SK-N-SH (cell line): ENCODE measurements at regions not wholly inside any gene's neighbourhood (a gene's known extent, or its start where the extent isn't known, plus 50 kb on each side); places are given as distances from the start of the nearest gene placed in this dataset.

Experiments
- CTCF ChIP-seq: fragments of 200-600 bp; sonication (generic); IDR thresholded peaks from 2 replicates; pipeline ENCODE4 v1.6.1; 2017; ENCODE audit warnings: antibody characterized with exemption, mild to moderate bottlenecking, moderate library complexity
- ELF1 ChIP-seq: IDR thresholded peaks from 2 replicates; pipeline ENCODE4 v1.4.0; 2012
- EP300 ChIP-seq, 2 experiments: IDR thresholded peaks; 2 replicates each; pipeline versions ENCODE4 v1.4.0 to v1.6.1; 2012; ENCODE audit warnings: borderline replicate concordance in 1 of 2, low read depth in 1 of 2, low read length in 1 of 2
- FOXJ3 ChIP-seq: sonication (generic); formaldehyde crosslinking; IDR thresholded peaks from 2 replicates; pipeline ENCODE4 v1.5.1; 2020; ENCODE audit warnings: mild to moderate bottlenecking, missing genetic modification reagents
- MEF2A ChIP-seq: IDR thresholded peaks from 2 replicates; pipeline ENCODE4 v1.4.0; 2012; ENCODE audit warnings: low read depth, borderline replicate concordance
- POLR2AphosphoS5 ChIP-seq: IDR thresholded peaks from 2 replicates; pipeline ENCODE4 v1.6.1; 2012; ENCODE audit warnings: low read depth, low read length
- RAD21 ChIP-seq: IDR thresholded peaks from 2 replicates; pipeline ENCODE4 v1.6.1; 2012; ENCODE audit warnings: mild to moderate bottlenecking, low read length
- SIN3A ChIP-seq: IDR thresholded peaks from 2 replicates; pipeline ENCODE4 v1.6.1; 2012; ENCODE audit warnings: low read depth, mild to moderate bottlenecking, low read length, moderate library complexity, borderline replicate concordance
- TAF1 ChIP-seq: IDR thresholded peaks from 2 replicates; pipeline ENCODE4 v1.6.1; 2012; ENCODE audit warnings: low read depth, mild to moderate bottlenecking, low read length, moderate library complexity, borderline replicate concordance
- ZBTB33 ChIP-seq: IDR thresholded peaks from 2 replicates; pipeline ENCODE4 v1.4.0; 2012; ENCODE audit warnings: low read depth, borderline replicate concordance
- TF ChIP-seq, protein P1 (sequence below): IDR thresholded peaks from 2 replicates; pipeline ENCODE4 v1.4.0; 2012; ENCODE audit warnings: low read depth
- TF ChIP-seq, protein P2 (sequence below): fragments of 150-350 bp; IDR thresholded peaks from 2 replicates; pipeline ENCODE4 v1.6.1; 2017; ENCODE audit warnings: antibody characterized with exemption, low read length, low read depth, borderline replicate concordance
- TF ChIP-seq, protein P3 (sequence below): IDR thresholded peaks from 2 replicates; pipeline ENCODE4 v1.6.1; 2012; ENCODE audit warnings: mild to moderate bottlenecking, low read depth, low read length, moderate library complexity

DNA sequence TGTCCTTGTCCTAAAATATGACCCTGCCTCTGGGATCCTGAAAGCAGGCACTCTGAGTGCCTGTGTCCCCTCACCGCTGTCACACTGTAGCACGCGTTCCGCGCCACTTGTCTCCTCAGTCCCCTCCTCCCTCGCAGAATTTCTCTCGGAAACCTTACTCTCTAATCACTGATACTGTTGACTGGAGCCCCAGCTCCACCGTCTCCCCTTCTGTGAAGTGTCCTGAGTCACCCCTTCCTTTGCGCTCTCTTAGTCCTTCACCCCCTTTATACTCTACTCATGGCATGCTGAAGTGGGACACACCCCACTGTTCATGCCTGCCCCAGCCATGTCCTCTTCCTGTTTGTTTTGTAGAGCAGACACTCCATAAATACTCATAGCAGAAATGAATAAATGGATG is 104.7 kb downstream of the ZNF664 start:
- TF ChIP-seq, protein P1, sequence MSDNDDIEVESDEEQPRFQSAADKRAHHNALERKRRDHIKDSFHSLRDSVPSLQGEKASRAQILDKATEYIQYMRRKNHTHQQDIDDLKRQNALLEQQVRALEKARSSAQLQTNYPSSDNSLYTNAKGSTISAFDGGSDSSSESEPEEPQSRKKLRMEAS: no peak
- no peak for TF ChIP-seq EP300 (IDR thresholded peaks at IDR 0.05; ENCODE audit: borderline replicate concordance in 1 of 2, low read depth in 1 of 2, low read length in 1 of 2)
- TF ChIP-seq, protein P2, sequence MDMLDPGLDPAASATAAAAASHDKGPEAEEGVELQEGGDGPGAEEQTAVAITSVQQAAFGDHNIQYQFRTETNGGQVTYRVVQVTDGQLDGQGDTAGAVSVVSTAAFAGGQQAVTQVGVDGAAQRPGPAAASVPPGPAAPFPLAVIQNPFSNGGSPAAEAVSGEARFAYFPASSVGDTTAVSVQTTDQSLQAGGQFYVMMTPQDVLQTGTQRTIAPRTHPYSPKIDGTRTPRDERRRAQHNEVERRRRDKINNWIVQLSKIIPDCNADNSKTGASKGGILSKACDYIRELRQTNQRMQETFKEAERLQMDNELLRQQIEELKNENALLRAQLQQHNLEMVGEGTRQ: no peak
- TF ChIP-seq FOXJ3 (CRISPR knock-in tag): no peak
- TF ChIP-seq POLR2AphosphoS5: no peak
- no peak for TF ChIP-seq SIN3A
- no peak for TF ChIP-seq CTCF
- no peak for TF ChIP-seq RAD21
- TF ChIP-seq, protein P3, sequence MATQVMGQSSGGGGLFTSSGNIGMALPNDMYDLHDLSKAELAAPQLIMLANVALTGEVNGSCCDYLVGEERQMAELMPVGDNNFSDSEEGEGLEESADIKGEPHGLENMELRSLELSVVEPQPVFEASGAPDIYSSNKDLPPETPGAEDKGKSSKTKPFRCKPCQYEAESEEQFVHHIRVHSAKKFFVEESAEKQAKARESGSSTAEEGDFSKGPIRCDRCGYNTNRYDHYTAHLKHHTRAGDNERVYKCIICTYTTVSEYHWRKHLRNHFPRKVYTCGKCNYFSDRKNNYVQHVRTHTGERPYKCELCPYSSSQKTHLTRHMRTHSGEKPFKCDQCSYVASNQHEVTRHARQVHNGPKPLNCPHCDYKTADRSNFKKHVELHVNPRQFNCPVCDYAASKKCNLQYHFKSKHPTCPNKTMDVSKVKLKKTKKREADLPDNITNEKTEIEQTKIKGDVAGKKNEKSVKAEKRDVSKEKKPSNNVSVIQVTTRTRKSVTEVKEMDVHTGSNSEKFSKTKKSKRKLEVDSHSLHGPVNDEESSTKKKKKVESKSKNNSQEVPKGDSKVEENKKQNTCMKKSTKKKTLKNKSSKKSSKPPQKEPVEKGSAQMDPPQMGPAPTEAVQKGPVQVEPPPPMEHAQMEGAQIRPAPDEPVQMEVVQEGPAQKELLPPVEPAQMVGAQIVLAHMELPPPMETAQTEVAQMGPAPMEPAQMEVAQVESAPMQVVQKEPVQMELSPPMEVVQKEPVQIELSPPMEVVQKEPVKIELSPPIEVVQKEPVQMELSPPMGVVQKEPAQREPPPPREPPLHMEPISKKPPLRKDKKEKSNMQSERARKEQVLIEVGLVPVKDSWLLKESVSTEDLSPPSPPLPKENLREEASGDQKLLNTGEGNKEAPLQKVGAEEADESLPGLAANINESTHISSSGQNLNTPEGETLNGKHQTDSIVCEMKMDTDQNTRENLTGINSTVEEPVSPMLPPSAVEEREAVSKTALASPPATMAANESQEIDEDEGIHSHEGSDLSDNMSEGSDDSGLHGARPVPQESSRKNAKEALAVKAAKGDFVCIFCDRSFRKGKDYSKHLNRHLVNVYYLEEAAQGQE: no peak
- no peak for TF ChIP-seq ZBTB33
- TF ChIP-seq ELF1: no peak
- TF ChIP-seq MEF2A: no peak
- no peak for TF ChIP-seq TAF1
